Heart left ventricle (tissue), 16 donors: ENCODE measurements at regions not wholly inside any gene's neighbourhood (a gene's known extent, or its start where the extent isn't known, plus 50 kb on each side); places are given as distances from the start of the nearest gene placed in this dataset.

Source experiments
- ATAC-seq, 4 donors: fragments of 200-7000 bp; cut with Tn5 transposase; one replicate each; pipeline ENCODE4 v1.9.1; 2020 to 2022; ENCODE audit warnings: moderate library complexity in 4 of 4, mild to moderate bottlenecking in 3 of 4, moderate number of reproducible peaks in 1 of 4
- DNase-seq, 5 donors: peaks; one replicate each; pipeline ENCODE4 v3.0.0-alpha.2; 2020
- H3K27ac ChIP-seq, 12 donors: fragments of 200-600 bp; sonication (generic) in 4 of 12; one replicate each; pipeline versions ENCODE4 v1.5.0 to v1.8.0; 2016 to 2022; ENCODE audit warnings: mild to moderate bottlenecking in 2 of 12
- H3K27me3 ChIP-seq, 9 donors: fragments of 200-600 bp; sonication (generic) in 2 of 9; one replicate each; pipeline versions ENCODE4 v1.5.1 to v1.8.0; 2016 to 2022; ENCODE audit warnings: mild to moderate bottlenecking in 3 of 9
- H3K36me3 ChIP-seq, 9 donors: fragments of 200-600 bp; sonication (generic) in 2 of 9; one replicate each; pipeline versions ENCODE4 v1.5.0 to v1.8.0; 2018 to 2022; ENCODE audit warnings: mild to moderate bottlenecking in 2 of 9
- H3K4me1 ChIP-seq, 12 donors: fragments of 200-600 bp; sonication (generic) in 4 of 12; one replicate each; pipeline versions ENCODE4 v1.5.0 to v1.8.0; 2016 to 2022; ENCODE audit warnings: mild to moderate bottlenecking in 3 of 12
- H3K4me3 ChIP-seq, 12 donors: fragments of 200-600 bp; sonication (generic) in 4 of 12; one replicate each; pipeline versions ENCODE4 v1.5.0 to v1.8.0; 2017 to 2022; ENCODE audit warnings: mild to moderate bottlenecking in 9 of 12, moderate library complexity in 4 of 12
- H3K9me3 ChIP-seq, 12 donors: fragments of 200-600 bp; sonication (generic) in 4 of 12; one replicate each; pipeline versions ENCODE4 v1.5.0 to v1.8.0; 2016 to 2022; ENCODE audit warnings: mild to moderate bottlenecking in 1 of 12
- CTCF ChIP-seq, 12 donors: fragments of 200-600 bp; sonication (generic) in 4 of 12; IDR thresholded peaks; one replicate each; pipeline versions ENCODE4 v1.5.0 to v1.8.0; 2018 to 2022; ENCODE audit warnings: antibody characterized with exemption in 12 of 12, mild to moderate bottlenecking in 5 of 12
- POLR2A ChIP-seq, 2 donors: fragments of 450-650 bp; IDR thresholded peaks; one replicate each; pipeline ENCODE4 v1.6.1; 2017; ENCODE audit warnings: antibody characterized with exemption in 2 of 2, mild to moderate bottlenecking in 2 of 2, moderate library complexity in 2 of 2
- WGBS, 4 donors: extraction: QIAGEN DNeasy Blood & Tissue Kit in 2 of 4; methylation state at CpG; one replicate each; pipeline versions ENCODE4 v1.1.5 to v1.1.7; 2013 to 2018; 5-methylcytosine and 5-hydroxymethylcytosine counted together
- intact Hi-C, 10 donors: fragments of 100-400 bp; cut with DNase I; formaldehyde crosslinking; loops; one replicate each; pipeline versions ENCODE4 v1.11.1 to v1.14.2; 2022
- donor health status: ischemic (EF 13 %, LVEDD 7.1; RV severe dilation, severe dysfunction).
- donor health status: healthy with polysubstance abuse.
- donor health status: DM: no; HTN: yes; CAD: no.
- donor health status: DM: no; HTN: no; CAD: no.
- donor health status: ischemic (EF 25% LVEDD 6.9; RV normal size, moderate dysfunction).
- donor health status: ischemic (EF 25% LVEDD 5.7; RV mildly dilated, moderate dysfunction).
- donor health status: healthy.
- donor health status: DM: yes; HTN: yes; CAD: no.
- donor health status: ischemic (EF 35%, LVEDD 5.7; RV mildly dilated, moderate dysfunction).
- donor health status: nonischemic (EF 11% LVEDD 7.7; RV severe dilation, severe dysfunction).
- donor health status: DM: yes; HTN: yes; CAD: no.
- donor health status: PGD.
- donor health status: ischemic (EF 29% LVEDD 5.4; RV normal size, mild dysfunction).
- donor health status: nonischemic (EF 23%, LVEDD 6.1; RV moderate dilation, normal function).

GRCh38 chr3:94568041-94568440 lies 505.2 kb downstream of the NSUN3 start:
- WGBS, 4 donors: 0 to 8% (median 1%) methylated on average over 1 of the region's 1 CpG
- ATAC-seq (no peak), DNase-seq (no peak)
- H3K4me3 ChIP-seq: no peak overlapping the region
- intact Hi-C loops: no loop called here
- H3K36me3 ChIP-seq: no peaks in the 10 kb centered on the region
- no peaks in the 10 kb centered on the region for H3K9me3 ChIP-seq
- TF ChIP-seq POLR2A (IDR thresholded peaks at IDR 0.05) (no peak), CTCF (IDR thresholded peaks at IDR 0.05) (no peak)
- H3K27ac ChIP-seq: no peak overlapping the region
- H3K4me1 ChIP-seq: no peaks in the 10 kb centered on the region
- no peaks in the 10 kb centered on the region for H3K27me3 ChIP-seq

GRCh38 chr3:94573337-94573736 lies 510.5 kb downstream of the NSUN3 start:
- Histone ChIP-seq H3K4me3 (no peak overlapping the region), H3K27ac (no peak overlapping the region), H3K36me3 (no peaks in the 10 kb centered on the region), H3K27me3 (no peaks in the 10 kb centered on the region), H3K9me3 (peaks cover 0 to 3% (median 0%) of the 10 kb centered on the region in 12 donors), H3K4me1 (no peaks in the 10 kb centered on the region)
- 83 to 85% (median 85%) methylated on average over 2 of the region's 2 CpGs for WGBS, 4 donors
- DNase-seq (no peak), ATAC-seq (no peak)
- intact Hi-C loops: no loop called here
- no peak for TF ChIP-seq CTCF (IDR thresholded peaks at IDR 0.05)
- no peak for TF ChIP-seq POLR2A (IDR thresholded peaks at IDR 0.05)

- 86 to 89% (median 87%) methylated on average over 3 of the region's 3 CpGs for WGBS, 4 donors
- no peaks in the 10 kb centered on the region for H3K27me3 ChIP-seq
- no peak overlapping the region for H3K27ac ChIP-seq
- H3K9me3 ChIP-seq: no peaks in the 10 kb centered on the region
- H3K4me3 ChIP-seq: no peak overlapping the region
- ATAC-seq (no peak), DNase-seq (no peak)
- TF ChIP-seq POLR2A (IDR thresholded peaks at IDR 0.05): no peak
- no peak for TF ChIP-seq CTCF (IDR thresholded peaks at IDR 0.05)
- no peaks in the 10 kb centered on the region for H3K4me1 ChIP-seq
- intact Hi-C loops: no loop called here
- H3K36me3 ChIP-seq: no peaks in the 10 kb centered on the region
These were observed 524.4 kb downstream of the NSUN3 start for GRCh38 chr3:94587291-94587690.

- Histone ChIP-seq H3K4me1 (no peaks in the 10 kb centered on the region), H3K27me3 (no peaks in the 10 kb centered on the region), H3K9me3 (no peaks in the 10 kb centered on the region), H3K27ac (no peak overlapping the region), H3K4me3 (no peak overlapping the region), H3K36me3 (no peaks in the 10 kb centered on the region)
- TF ChIP-seq CTCF (IDR thresholded peaks at IDR 0.05): no peak
- no peak for TF ChIP-seq POLR2A (IDR thresholded peaks at IDR 0.05)
- DNase-seq: no peak
- WGBS, 4 donors: 95 to 100% (median 96%) methylated on average over 1 of the region's 1 CpG
- no peak for ATAC-seq
- intact Hi-C loops: no loop called here
These were observed 530.8 kb downstream of the NSUN3 start for GRCh38 chr3:94593526-94594150.
